HG03342 (cell line): ENCODE measurements at regions not wholly inside any gene's neighbourhood (a gene's known extent, or its start where the extent isn't known, plus 50 kb on each side); places are given as distances from the start of the nearest gene placed in this dataset.
A peak's percentile ranks its signal among the peaks of the same experiment; 100 is the strongest.
"Not testable (repeated sequence)": the region's sequence is repeated elsewhere in the genome, so short reads cannot be mapped to it uniquely, and the experiment has no call there.

Experiments used
- ATAC-seq: cut with Tn5 transposase; IDR thresholded peaks from one replicate; pipeline ENCODE4 v1.9.1; 2021; ENCODE audit warnings: mild to moderate bottlenecking, moderate library complexity; ENCODE audit not compliant: unreplicated experiment

- ATAC-seq, result no peak
Measured at GRCh38 chr9:17083258-17083657, 51.6 kb upstream of the CNTLN start.

GRCh38 chr9:17082343-17083064 lies 52.3 kb upstream of the CNTLN start:
- ATAC-seq, result no peak

DNA sequence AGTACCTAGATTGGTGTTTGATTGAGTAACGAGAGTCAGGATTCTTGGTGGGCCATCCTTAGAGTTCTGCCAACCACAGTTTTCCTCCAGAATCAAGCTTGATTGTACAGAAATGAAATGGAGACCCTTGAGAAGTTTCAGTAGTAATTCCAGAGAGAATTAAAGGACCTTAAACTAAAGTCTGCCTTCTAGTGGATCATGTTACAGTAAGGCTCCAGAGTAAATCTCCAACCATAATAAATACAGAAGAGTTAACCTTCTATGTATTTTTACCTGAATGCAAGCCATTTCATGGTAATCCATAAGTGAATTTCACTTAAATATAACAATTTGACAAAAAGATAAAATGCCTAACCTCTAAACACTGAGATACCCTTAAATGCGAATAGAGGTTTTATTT lies 53.0 kb upstream of the CNTLN start:
- ATAC-seq, result no peak

DNA sequence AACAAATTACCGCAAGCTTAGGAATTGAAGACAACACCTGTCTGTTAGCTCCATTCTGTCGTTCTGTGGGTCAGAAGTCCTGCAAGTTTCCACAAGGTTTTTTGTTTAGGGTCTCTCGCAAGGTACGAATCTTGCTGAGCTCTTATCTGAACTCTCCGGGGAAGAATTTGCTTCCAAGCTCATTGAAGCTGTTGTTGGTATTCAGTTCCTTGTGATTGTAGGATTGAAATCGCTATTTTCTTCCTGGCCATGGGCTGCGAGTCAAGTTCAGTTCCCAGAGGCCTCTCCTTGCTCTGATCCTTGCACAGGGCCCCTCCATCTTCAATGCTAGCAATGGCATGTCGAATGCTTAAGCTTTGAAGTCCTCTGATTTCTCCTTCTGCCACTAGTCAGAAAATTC lies 53.5 kb upstream of the CNTLN start:
- no peak for ATAC-seq

DNA sequence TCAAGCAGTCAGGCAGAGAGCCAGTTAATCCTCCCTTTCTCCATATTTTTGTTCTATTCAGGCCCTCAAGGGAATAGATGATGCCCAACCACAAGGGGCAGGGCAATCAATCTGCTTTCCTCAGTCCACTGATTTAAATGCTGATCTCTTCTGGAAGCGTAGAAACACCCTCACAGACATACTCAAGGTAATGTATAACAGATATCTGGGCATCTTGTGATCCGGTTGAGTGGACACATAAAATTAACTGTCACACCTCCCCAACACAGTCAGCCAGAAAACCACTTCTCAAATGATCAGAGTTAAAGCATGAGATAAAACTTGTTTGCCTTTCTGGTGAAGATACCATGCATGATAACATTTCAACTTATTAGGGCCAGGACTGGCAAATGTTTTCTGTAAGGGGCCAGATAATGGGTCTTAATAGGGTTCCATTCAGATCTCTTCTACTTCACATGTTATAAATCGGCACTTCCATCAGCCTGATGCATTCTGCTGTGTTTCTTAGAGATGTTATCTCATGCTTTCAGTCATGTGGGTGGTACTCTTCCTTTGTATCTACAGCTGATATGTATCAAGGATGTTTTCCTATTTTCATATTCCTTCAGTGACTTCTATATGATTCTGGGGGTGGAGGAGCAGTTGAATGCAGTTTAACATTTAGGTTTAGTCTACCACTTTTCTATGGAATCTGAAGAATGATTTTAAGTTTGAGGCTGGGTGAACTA lies 58.9 kb upstream of the CNTLN start:
- no peak for ATAC-seq

DNA sequence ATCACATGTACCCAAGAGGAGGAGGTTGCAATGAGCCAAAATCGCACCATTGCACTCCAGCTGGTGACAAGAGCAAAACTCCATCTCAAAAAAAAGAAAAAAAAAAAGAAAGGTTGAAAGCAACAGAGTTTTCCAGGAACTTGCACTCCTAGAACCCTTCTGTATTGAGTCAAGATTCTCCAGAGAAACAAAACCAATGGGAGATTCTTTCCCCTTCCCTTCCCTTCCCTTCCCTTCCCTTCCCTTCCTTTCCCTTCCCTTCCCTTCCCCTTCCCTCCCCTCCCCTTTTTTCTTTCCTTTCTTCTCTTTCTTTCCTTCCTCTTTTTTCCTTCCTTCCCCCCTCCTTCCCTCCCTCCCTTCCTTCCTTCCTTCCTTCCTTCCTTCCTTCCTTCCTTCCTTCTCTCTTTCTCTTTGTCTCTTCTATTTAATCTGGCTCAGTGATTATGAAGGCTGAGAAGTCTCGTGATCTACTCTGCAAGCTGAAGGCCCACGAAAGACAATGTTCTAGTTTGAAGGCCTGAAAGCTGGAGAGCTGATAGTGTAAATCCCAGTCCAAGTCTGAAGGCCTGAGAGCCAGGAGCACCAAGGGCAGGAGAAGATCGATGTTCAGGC lies 59.6 kb upstream of the CNTLN start:
- no peak for ATAC-seq

GRCh38 chr9:17072563-17072962 lies 62.3 kb upstream of the CNTLN start:
- ATAC-seq, result not testable (repeated sequence)

DNA sequence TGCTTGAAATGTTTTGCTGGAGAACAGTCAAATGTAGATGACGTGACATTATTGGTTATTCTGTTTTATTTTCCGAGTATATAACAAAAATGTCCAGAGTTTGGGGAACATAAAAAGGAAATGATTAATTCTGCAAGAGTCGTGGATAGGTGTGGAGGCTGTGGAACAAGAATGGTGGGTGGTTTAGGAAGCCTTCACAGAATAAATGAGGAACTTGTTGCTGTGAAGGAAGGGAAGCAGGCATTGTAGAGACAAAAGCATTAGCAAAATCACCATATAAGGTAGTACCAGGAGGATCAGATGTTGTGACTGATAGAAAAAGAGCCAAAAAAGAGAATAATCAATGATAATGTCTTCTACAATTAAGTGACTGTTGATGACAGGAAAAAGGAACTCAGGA lies 66.2 kb upstream of the CNTLN start:
- no peak for ATAC-seq

DNA sequence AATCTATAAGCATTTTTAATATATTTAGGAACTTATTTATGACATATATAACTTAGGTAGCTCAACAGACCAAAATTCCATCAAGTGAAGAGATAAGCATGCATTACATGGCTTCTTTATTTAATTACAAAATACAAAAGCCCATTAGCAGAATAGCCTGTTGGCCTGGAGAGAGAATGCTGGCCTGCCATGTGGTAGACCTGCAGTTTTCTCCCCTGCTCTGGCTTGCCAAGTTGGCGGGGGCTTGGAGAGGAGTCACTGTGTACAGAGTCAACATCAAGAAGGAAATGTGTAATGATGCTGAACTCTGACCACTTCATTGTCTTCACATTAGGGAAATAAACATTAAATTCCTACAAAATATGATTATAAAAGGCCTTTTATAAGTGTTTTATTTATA lies 69.8 kb upstream of the CNTLN start:
- ATAC-seq, result no peak

- no peak for ATAC-seq
Measured at GRCh38 chr9:17064558-17064957, 70.3 kb upstream of the CNTLN start.

GRCh38 chr9:17063535-17064135 lies 71.2 kb upstream of the CNTLN start:
- peak; percentile 86 for ATAC-seq

GRCh38 chr9:17062497-17062896 lies 72.3 kb upstream of the CNTLN start:
- ATAC-seq, result no peak

GRCh38 chr9:17060450-17060849 lies 74.4 kb upstream of the CNTLN start:
- no peak for ATAC-seq

- no peak for ATAC-seq
Measured at GRCh38 chr9:17059465-17059864, 75.4 kb upstream of the CNTLN start.

- no peak for ATAC-seq
Measured at GRCh38 chr9:17057729-17058128, 77.1 kb upstream of the CNTLN start.

DNA sequence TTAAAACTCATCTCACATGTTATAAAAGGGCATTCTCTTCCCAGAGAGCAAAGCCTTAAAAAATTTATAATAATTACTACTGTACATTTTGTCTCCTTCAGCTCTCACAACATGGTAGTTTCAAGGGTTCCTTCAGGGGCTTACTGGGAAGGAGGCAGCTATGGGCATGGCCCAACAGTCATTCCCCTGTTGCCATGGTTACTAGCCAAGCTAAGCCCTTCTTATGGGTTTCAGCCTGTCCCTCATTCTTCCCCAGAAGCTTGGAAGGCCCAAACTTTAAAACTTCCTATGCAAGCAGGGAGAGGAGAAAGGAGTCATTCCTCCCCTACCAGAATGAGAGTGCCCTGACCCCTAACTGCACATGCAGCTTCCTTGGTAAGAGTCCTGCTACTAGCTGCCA lies 82.2 kb upstream of the CNTLN start:
- no peak for ATAC-seq

DNA sequence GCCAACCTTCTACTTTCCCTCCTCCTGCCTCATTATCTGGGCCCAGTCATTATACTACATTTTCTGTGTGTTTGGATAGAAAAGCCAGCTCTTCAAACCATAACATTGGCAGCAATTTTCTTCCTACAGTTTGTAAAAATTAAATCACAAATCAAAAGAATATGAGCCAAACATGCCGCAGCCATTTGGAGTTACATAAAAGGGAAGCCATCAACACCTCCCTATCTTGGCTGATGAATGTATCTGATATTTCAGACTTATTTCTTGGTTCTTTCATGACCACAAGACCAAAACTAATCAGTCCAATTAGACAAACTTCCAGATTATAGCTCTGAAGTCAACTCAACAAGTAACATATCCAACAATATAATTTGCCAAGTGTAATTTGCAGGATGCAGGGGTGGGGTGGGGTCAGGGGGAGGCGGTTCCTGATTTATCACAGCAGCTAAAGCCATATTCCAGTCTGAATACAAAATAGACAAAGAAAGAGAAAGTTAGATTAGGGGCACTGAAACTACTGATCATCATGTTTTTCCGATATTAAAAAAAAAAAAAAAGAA lies 89.4 kb upstream of the CNTLN start:
- no peak for ATAC-seq

DNA sequence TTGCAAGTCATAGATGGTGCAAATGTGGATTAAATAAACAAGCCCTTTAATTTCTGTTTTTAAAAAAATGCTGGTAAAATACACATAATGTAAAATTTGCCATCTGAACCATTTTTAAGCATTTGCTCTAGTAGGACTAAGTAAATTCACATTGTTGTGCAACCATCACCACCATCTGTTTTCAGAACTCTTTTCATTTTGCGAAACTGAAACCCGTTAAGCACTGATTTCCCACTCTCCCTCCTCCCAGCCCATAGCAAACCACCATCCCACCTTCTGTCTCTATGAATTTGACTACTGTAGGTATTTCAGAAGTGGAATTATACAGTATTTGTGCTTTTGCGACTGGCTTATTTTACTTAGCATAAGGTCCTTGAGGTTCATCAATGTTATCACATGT lies 103.3 kb upstream of the CNTLN start:
- ATAC-seq, result no peak

DNA sequence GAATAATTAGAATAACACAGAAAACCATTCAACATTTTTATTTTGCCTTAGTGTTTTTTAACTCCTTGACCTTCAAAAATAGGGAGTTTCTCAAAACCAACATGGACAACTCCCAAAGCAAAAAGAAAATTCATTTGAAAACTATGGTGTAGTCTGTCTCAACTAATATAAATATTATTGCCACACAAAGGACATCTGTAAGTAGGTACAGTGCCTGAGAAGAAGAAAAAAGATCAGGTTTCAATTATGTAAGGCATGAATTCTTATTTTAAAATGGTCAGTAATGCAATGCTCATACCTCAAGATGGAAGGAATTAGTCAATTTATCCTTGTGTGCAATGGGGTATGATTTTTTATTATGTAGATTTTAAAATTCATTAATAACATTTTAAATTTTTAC lies 109.6 kb upstream of the CNTLN start:
- ATAC-seq, result no peak

DNA sequence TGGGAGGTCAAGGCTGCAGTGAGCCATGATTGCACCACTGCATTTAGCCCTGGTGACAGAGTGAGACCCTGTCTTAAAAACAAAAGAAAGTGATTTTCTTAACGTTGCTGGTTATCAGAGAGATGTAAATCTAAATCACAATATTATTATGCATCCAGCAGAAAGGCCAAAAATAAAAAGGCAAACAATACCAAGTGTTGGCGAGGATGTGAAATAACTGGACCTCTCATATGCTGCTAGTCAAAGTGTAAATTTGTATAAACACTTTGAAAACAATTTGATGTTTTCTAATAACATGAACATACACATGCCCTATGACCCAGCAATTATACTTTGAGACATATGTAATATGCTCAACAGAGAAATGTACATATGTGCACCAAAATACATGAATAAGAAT lies 110.7 kb upstream of the CNTLN start:
- no peak for ATAC-seq

- ATAC-seq, result no peak
Measured at GRCh38 chr9:17021387-17021970, 113.4 kb upstream of the CNTLN start.
